Epithelial cell of proximal tubule (primary cell): ENCODE measurements at regions not wholly inside any gene's neighbourhood (a gene's known extent, or its start where the extent isn't known, plus 50 kb on each side); places are given as distances from the start of the nearest gene placed in this dataset.

Source experiments
- DNase-seq: peaks from one replicate; pipeline ENCODE4 v3.0.0-alpha.2; 2011; ENCODE audit warnings: low read depth
- H3K4me3 ChIP-seq: 2 replicates; pipeline ENCODE4 v1.5.1; 2011; ENCODE audit warnings: low read depth, mild to moderate bottlenecking, low read length
- CTCF ChIP-seq: conservative IDR thresholded peaks from 2 replicates; pipeline ENCODE4 v1.5.1; 2012; ENCODE audit warnings: low read depth, mild to moderate bottlenecking, low read length

GRCh38 chr12:94786906-94787305, 136.5 kb upstream of the TMCC3 start:
- DNase-seq: no peak
- TF ChIP-seq CTCF: no peak
- no peak overlapping the region for H3K4me3 ChIP-seq

- TF ChIP-seq CTCF: no peak
- DNase-seq: no peak
- no peak overlapping the region for H3K4me3 ChIP-seq
These were observed 133.5 kb upstream of the TMCC3 start for GRCh38 chr12:94783862-94784261.

GRCh38 chr12:94783343-94783742, 133.0 kb upstream of the TMCC3 start:
- no peak for TF ChIP-seq CTCF
- H3K4me3 ChIP-seq: no peak overlapping the region
- no peak for DNase-seq

GRCh38 chr12:94781835-94782234, 131.5 kb upstream of the TMCC3 start:
- DNase-seq: no peak
- TF ChIP-seq CTCF: no peak
- no peak overlapping the region for H3K4me3 ChIP-seq

GRCh38 chr12:94779485-94779884, 129.1 kb upstream of the TMCC3 start:
- no peak for DNase-seq
- H3K4me3 ChIP-seq: no peak overlapping the region
- TF ChIP-seq CTCF: no peak

- no peak for DNase-seq
- TF ChIP-seq CTCF: no peak
- H3K4me3 ChIP-seq: no peak overlapping the region
These were observed 127.6 kb upstream of the TMCC3 start for GRCh38 chr12:94777936-94778335.

- no peak for DNase-seq
- TF ChIP-seq CTCF: no peak
- no peak overlapping the region for H3K4me3 ChIP-seq
These were observed 125.4 kb upstream of the TMCC3 start for GRCh38 chr12:94775710-94776109.
